MG63 (cell line): ENCODE measurements at regions not wholly inside any gene's neighbourhood (a gene's known extent, or its start where the extent isn't known, plus 50 kb on each side); places are given as distances from the start of the nearest gene placed in this dataset.

ENCODE experiments used
- DNase-seq: peaks from one replicate; pipeline ENCODE4 v3.0.0-alpha.2; 2020
- H3K27me3 ChIP-seq: fragments of 250-450 bp; sonication (Bioruptor Pico); 2 replicates; pipeline ENCODE4 v1.5.1; 2020; ENCODE audit warnings: mild to moderate bottlenecking, moderate library complexity
- H3K36me3 ChIP-seq: fragments of 250-450 bp; sonication (Bioruptor Pico); 2 replicates; pipeline ENCODE4 v1.5.1; 2020; ENCODE audit warnings: mild to moderate bottlenecking, moderate library complexity
- H3K4me3 ChIP-seq: fragments of 250-450 bp; sonication (Bioruptor Pico); 2 replicates; pipeline ENCODE4 v1.5.1; 2020; ENCODE audit warnings: mild to moderate bottlenecking, moderate library complexity
- H3K9me3 ChIP-seq: fragments of 250-450 bp; sonication (Bioruptor Pico); 2 replicates; pipeline ENCODE4 v1.5.1; 2020; ENCODE audit warnings: mild to moderate bottlenecking, moderate library complexity

GRCh38 chrX:19293606-19294325, 50.0 kb upstream of the PDHA1 start:
- Histone ChIP-seq H3K36me3 (no peaks in the 10 kb centered on the region), H3K27me3 (no peaks in the 10 kb centered on the region), H3K9me3 (no peaks in the 10 kb centered on the region), H3K4me3 (no peak overlapping the region)
- DNase-seq, result no peak
